Calu3 (cell line): ENCODE measurements at regions not wholly inside any gene's neighbourhood (a gene's known extent, or its start where the extent isn't known, plus 50 kb on each side); places are given as distances from the start of the nearest gene placed in this dataset.

ENCODE experiments used
- BruUV-seq: library from RNA; stranded (reverse); fragments of 400-500 nt; replicated peaks from 2 replicates; lab custom pipeline; 2021; lab: Mats Ljungman, UMichigan
- CTCF ChIA-PET: fragments of 300-600 bp; sonication (Branson Sonifier 250); formaldehyde crosslinking; loops from one replicate; lab custom pipeline; 2022; ENCODE audit warnings: antibody characterized with exemption; lab: Charles Lee
- DNase-seq: peaks from one replicate; pipeline ENCODE4 v3.0.0; 2022
- H3K27ac Mint-ChIP-seq: one replicate; pipeline ENCODE4 v1.8.0; 2022; ENCODE audit warnings: mixed read lengths; ENCODE audit not compliant: unreplicated experiment
- H3K27me3 Mint-ChIP-seq: one replicate; pipeline ENCODE4 v1.8.0; 2022; ENCODE audit warnings: mixed read lengths; ENCODE audit not compliant: unreplicated experiment
- H3K36me3 Mint-ChIP-seq: one replicate; pipeline ENCODE4 v1.8.0; 2022; ENCODE audit warnings: mild to moderate bottlenecking, moderate library complexity, mixed read lengths; ENCODE audit not compliant: insufficient read depth, unreplicated experiment
- H3K4me1 Mint-ChIP-seq: one replicate; pipeline ENCODE4 v1.8.0; 2022; ENCODE audit warnings: mild to moderate bottlenecking, low read depth, mixed read lengths; ENCODE audit not compliant: unreplicated experiment
- H3K4me3 Mint-ChIP-seq: one replicate; pipeline ENCODE4 v1.8.0; 2022; ENCODE audit warnings: mild to moderate bottlenecking, low read depth, moderate library complexity, mixed read lengths; ENCODE audit not compliant: unreplicated experiment
- H3K9me3 Mint-ChIP-seq: one replicate; pipeline ENCODE4 v1.8.0; 2022; ENCODE audit warnings: low read depth, mixed read lengths; ENCODE audit not compliant: unreplicated experiment
- intact Hi-C: fragments of 100-400 bp; cut with micrococcal nuclease; formaldehyde crosslinking; loops from one replicate; pipeline ENCODE4 v1.10.0; 2022; ENCODE audit not compliant: unreplicated experiment
- TF ChIP-seq, protein P1 (sequence below): fragments of 200-600 bp; IDR thresholded peaks from one replicate; pipeline ENCODE4 v1.8.0; 2022; ENCODE audit warnings: antibody characterized with exemption; ENCODE audit not compliant: unreplicated experiment

DNA sequence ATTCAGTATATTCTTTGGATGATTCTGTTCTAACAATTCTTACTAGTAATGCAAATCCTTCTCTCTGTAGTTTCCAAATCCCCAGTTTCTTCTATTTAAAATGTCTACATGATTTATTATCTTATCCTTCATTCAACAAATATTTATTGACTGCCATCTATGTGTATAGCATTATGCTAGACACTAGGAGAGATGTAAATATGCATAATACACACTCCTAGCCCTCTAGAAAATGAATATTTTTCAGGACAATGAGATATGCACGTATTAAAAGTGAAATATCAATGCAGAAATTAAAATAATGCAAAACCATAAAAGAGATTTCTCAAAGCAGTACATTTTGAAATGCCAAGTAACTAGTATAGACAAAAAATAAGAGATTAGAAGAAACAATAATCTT lies 293.5 kb upstream of the CNR1 start:
- intact Hi-C loops = no loop called here
- Mint-ChIP-seq H3K27ac (no peak overlapping the region), H3K27me3 (peaks cover 47% of the 10 kb centered on the region), H3K36me3 (no peaks in the 10 kb centered on the region), H3K4me3 (no peak overlapping the region), H3K4me1 (no peaks in the 10 kb centered on the region), H3K9me3 (no peaks in the 10 kb centered on the region)
- DNase-seq = no peak
- BruUV-seq = no TSS peak
- TF ChIP-seq, protein P1, sequence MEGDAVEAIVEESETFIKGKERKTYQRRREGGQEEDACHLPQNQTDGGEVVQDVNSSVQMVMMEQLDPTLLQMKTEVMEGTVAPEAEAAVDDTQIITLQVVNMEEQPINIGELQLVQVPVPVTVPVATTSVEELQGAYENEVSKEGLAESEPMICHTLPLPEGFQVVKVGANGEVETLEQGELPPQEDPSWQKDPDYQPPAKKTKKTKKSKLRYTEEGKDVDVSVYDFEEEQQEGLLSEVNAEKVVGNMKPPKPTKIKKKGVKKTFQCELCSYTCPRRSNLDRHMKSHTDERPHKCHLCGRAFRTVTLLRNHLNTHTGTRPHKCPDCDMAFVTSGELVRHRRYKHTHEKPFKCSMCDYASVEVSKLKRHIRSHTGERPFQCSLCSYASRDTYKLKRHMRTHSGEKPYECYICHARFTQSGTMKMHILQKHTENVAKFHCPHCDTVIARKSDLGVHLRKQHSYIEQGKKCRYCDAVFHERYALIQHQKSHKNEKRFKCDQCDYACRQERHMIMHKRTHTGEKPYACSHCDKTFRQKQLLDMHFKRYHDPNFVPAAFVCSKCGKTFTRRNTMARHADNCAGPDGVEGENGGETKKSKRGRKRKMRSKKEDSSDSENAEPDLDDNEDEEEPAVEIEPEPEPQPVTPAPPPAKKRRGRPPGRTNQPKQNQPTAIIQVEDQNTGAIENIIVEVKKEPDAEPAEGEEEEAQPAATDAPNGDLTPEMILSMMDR = no peak
- CTCF ChIA-PET = no interaction called here

- H3K9me3 Mint-ChIP-seq = no peaks in the 10 kb centered on the region
- H3K27ac Mint-ChIP-seq = no peak overlapping the region
- TF ChIP-seq, protein P1 = no peak
- no peak overlapping the region for H3K4me3 Mint-ChIP-seq
- CTCF ChIA-PET = no interaction called here
- peaks cover 47% of the 10 kb centered on the region for H3K27me3 Mint-ChIP-seq
- no peaks in the 10 kb centered on the region for H3K36me3 Mint-ChIP-seq
- DNase-seq = no peak
- H3K4me1 Mint-ChIP-seq = no peaks in the 10 kb centered on the region
- intact Hi-C loops = no loop called here
- no TSS peak for BruUV-seq
These were observed 293.0 kb upstream of the CNR1 start for GRCh38 chr6:88459189-88459588.

DNA sequence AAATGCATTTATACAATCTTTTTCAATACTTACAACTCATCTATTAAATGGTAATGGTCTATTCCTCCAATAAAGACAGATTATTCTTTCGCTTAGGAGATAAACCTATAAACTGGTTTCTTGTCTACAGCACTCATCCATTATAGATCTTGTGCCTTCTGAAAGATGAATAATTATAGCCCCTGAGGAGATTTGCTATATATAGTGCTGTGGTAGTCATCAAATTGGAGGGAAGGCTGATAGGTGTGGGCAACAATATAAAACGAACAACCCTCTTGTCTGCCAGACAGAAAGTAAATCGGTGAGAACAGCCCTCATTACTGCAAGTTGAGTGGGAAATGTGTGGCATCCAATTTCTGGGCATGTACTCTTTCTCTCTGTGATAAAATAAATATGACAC lies 292.5 kb upstream of the CNR1 start:
- no peak for DNase-seq
- TF ChIP-seq, protein P1 = no peak
- no TSS peak for BruUV-seq
- Mint-ChIP-seq H3K4me3 (no peak overlapping the region), H3K27me3 (peaks cover 42% of the 10 kb centered on the region), H3K9me3 (no peaks in the 10 kb centered on the region), H3K36me3 (no peaks in the 10 kb centered on the region), H3K4me1 (no peaks in the 10 kb centered on the region), H3K27ac (no peak overlapping the region)
- CTCF ChIA-PET = no interaction called here
- intact Hi-C loops = no loop called here

- H3K4me1 Mint-ChIP-seq = no peaks in the 10 kb centered on the region
- CTCF ChIA-PET = no interaction called here
- intact Hi-C loops = no loop called here
- H3K27me3 Mint-ChIP-seq = peaks cover 21% of the 10 kb centered on the region
- no TSS peak for BruUV-seq
- no peak overlapping the region for H3K4me3 Mint-ChIP-seq
- H3K36me3 Mint-ChIP-seq = no peaks in the 10 kb centered on the region
- H3K27ac Mint-ChIP-seq = no peak overlapping the region
- TF ChIP-seq, protein P1 = no peak
- no peak for DNase-seq
- H3K9me3 Mint-ChIP-seq = no peaks in the 10 kb centered on the region
These were observed 290.2 kb upstream of the CNR1 start for GRCh38 chr6:88456221-88456859.
